ENCODE measurements at regions not wholly inside any gene's neighbourhood (a gene's known extent, or its start where the extent isn't known, plus 50 kb on each side); places are given as distances from the start of the nearest gene placed in this dataset.
A peak's percentile ranks its signal among the peaks of the same experiment; 100 is the strongest.
"Not testable (repeated sequence)": the region's sequence is repeated elsewhere in the genome, so short reads cannot be mapped to it uniquely, and the experiment has no call there.

DNA sequence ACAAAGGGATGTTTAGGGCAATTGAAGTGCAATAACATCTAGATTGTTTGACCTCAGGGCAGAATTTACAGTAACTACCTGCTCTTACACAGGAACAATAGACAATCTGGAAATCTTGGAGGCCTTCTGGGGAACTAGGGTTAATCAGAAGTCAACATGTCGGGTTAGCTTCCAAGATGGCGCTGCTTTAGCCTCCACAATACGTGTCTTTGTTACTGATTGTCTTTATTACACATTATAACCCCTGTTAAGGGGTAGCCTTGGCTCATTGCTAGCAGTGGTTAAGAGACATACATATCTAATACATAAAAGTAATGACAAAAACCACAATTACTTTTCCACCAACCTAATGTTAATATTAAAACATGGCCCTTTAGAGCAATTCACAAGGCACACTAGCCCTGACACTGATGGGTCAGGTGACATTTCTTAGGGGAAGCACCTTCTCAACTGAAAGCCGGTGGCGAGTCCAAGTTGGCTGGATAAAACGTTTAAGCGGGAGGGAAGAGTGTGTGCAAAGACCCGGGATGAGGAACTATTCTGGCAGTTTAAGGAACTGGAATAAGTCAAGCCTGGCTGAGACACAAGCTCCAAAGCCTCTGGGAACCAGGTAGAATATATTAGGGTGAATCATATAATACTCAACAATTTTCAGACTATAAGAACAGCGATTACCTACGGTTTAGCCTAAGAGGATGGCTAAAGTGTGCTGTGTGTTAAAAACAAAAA lies 236.9 kb downstream of the BCAS1 start:
- no peak for DNase-seq

DNA sequence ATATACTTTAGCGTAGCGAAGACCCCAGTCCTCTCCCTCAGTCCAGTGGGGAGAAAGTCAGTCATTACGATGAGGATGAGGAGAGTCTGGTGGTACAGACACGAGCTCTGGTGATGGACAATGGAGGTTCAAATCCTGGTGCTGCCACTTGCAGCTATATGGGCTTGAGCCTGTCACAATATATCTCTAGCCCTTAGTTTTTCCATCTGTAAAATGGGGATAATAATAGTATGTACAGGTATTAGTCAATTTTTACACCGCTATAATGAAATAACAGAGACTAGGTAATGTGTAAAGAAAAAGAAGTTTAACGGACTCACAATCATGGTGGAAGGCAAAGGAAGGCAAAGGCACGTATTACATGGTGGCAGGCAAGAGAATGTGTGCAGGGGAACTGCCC lies 237.9 kb downstream of the BCAS1 start:
- DNase-seq, result no peak

DNA sequence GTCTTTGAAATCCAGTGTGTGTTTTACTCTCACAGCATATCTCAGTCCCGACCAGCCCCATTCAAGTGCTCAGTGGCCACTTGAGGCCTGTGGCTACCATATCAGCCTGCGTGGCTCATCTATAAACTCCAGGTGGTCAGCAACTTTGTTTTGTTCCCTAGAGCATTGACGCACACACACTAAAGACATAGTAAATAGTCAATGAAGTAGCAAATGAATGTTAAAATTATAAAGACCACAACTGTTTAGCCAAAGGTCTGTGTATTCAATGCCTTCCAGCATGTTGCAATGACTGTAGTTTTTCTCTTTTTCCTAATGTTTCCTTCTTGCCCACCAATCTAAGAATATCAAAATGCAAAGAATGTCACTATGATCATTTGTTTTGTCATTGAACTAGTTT lies 238.2 kb upstream of the ZNF217 start:
- DNase-seq, result no peak

DNA sequence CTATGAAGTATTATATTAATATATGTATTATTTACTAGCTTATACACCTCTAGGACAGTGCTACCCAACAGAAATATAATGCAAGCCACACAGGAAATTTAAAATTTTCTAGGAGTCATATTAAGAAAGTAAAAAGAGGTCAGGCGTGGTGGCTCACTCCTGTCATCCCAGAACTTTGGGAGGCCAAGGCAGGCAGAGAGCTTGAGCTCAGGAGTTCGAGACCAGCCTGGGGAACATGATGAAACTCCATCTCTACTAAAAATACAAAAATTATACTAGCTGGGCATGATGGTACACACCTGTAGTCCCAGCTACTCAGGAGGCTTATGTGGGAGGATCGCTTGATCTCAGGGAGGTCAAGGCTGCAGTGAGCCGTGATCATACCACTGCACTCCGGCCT lies 237.6 kb upstream of the ZNF217 start:
- DNase-seq, result no peak

DNA sequence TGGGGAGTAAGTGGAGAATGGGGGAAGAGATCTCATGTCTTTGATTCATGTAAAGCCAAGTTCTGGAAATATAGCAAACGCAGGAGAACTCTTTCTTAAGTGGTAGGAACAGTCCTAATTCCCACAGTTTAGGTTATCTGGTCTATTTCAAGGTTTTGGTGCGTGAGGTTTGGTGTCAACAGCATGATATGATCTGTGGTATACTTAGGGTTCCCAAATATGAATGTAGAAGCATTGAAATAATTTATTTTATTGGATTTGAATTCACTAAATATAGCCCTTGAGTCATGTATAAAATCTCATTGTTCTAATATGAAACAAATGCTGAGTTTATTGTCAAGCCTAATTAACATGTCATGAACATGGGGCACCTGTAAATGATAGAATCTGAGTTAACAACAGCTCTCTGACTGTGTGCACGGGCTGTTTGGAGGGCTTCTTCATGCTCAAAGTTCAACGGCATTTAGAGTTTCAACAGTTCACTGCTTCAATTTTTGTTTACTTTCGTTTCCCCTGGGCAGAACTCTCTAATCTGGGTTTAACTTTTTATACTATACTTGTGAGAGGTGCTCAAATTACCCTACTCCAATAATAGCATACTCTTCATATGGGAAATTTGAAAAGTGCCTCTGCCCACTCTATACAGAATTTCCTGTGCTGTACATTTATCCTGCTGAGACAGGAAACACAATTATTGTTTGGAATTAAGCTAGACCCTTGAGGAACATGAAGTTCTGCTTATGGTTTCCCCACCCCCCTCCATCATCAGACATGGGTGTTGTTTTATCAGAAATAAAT lies 236.3 kb upstream of the ZNF217 start:
- peak in 1 of 2 donors; percentile 26 for DNase-seq

DNA sequence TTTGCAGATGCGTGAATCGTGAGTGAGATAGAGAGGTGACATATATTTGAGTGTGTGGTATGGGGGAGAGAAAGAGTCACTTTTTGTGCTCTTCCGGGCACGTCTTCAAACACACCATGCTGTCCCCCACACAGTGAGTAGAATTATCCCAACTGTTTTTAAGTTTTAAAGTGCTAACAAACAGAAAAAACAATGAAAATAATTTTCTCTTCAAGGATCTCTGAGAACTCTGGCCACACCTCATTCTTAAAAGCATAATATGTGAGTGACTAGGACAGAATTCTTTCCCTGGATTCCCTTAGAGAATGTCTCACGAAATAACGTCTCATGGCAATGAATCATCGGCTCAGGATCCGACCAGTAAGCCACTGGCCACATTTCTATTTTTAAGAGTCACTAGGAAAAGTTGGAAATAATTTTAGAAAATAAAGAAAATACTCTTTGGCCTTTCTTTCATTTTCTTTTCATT lies 235.7 kb upstream of the ZNF217 start:
- no peak for DNase-seq

DNA sequence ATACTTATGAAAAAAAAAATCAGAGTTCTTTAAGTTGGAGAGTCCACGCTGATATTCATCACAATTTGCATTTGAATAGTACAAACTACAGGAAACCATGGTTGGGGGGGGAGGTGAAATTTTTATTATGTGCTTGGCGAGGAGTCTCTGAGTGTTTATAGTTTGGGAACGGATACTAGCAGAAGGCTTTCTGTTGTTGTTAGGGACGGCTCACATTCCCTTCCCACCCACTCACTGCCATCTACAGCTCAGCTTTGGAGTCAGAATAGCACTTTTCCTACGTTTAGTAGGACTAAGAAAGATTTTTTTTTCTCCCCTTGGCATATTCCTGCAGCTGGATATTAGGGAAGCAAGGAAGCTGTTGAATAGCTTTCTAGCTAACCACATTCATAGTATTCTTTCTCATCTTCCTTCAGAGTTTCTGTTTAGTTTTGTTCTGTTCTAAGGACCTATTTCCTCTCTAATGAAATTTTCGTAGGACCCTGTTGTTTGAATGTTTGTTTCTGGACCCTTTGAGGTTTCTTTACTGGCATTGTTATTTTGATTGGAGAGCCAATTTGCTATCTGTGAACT lies 235.1 kb upstream of the ZNF217 start:
- peak in 1 of 2 donors; percentile 26 for DNase-seq

DNA sequence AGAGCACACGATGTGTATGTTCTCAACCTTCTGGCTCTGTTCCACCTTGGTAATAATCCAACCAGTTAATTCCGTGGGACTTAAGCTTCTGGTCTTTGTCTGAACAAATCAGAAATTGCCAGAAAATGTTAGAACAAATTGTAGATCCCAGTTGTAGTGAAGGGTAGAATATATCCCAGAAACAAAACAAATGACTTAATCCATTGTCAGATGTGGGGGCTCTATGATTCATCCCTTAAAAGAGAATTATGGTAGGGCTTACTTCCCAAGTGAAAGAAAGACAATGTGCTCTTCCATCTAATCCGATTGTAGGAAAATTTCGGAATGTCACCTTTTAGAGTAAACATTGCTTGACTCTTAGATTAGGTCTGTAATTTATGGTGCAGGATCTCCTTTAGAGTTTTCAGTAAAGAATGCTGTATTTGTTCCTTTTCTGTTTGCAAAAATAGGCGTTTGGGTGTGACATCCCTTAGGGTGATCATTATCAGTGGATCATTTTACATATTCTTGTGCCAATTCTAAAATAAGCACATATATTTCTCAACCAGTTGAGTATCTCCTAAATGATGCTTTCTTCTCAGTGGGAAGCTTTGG lies 234.5 kb upstream of the ZNF217 start:
- DNase-seq, result no peak

DNA sequence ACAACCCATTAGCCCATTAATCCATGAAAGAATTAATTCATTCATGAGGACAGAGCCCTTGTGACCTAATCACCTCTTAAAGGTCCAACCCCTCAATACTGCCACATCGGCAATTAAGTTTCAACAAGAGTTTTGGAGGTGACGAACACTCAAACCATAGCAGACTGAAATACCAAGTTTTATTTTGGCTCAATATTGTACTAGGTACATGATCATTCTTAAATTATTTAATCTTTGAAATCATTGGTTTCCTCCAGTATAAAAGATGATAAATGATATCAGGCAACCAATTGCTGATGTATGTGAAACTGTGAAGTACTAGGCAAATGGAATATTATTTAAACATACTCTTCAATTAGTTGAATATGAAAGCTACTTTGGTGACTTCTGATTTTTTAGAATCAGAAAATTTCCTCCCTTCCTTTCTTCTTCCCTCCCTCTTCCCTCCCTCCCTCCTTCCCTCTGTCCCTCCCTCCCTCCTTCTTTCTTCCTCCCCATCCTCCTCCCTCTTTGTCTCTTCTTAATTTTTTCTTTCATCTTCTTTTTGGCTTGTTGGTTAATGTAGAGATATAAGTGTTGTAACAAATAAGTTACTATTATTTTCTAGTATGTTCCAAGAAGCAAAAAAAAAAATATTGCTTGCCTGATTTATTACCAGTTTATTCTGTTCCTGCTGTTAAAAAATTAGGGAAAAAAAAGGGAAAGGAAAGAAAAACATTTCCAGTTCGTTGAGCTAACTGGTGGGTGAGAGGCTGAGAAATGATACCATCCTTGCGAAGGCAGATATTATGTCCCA lies 233.9 kb upstream of the ZNF217 start:
- DNase-seq, result no peak

DNA sequence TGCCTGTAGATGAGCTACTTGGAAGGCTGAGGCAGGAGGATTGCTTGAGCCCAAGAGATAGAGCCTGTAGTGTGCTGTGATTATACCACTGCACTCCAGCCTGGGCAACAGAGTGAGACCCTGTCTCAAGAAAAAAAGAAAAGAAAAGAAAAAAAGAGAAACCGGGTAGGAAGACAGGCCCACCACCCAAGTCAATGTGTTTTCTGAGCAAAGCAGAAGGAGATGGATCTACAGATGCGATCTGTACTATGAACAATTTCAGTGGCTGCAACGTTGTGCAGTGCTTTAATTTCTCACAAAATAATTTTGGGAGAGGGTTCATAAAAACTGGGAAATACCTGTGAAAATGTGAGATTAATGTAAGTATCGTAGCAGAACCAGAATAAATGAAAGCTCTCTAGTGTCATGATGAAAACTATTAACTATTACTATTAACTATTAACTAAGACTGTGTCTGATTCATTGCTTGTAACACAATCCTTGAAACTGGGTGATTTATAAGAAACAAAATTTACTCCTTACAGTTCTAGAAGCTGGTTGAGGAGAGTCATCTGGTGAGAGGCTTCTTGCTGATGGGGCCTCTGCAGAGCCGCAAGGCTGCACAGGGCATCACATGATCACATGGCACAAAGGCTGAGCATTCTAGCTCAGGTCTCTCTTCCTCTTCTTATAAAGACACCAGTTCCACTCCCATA lies 233.1 kb upstream of the ZNF217 start:
- no peak for DNase-seq

DNA sequence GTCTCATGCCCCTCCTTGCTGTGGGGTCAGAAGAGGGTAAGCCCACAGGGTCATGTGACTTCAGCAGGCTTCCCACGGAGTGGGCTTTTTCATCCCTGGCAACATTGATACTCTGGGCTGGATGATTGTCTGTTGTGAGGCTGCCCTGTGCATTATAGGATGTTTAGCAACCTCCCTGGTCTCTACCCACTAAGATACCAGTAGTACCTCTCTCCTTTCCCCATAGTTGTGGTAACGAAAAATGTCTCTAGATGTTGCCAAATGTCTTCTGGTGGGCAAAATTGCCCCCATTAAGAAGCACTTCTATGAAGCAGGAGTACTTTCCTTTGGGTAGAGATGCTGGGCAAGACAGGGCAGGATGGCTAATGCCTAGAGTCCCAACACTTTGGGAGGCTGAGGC lies 232.5 kb upstream of the ZNF217 start:
- DNase-seq, result no peak

DNA sequence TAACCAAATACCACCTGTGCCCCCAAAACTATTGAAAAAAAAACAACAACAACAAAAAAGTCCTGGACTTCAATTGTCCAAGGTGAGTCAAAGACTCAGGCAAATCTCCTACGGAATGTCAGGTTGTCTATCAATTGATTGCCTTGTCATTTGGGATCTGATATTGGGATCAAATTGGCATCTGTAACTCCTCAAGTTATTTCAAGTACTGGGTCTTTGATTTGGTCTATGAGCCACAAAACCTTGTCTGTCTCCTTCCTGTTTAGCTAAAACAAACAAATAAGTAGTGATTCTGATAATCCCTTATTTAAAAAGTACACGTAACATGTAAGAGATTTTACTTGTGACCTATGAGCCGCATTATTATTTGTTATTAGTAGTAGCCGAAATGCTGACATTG lies 231.6 kb upstream of the ZNF217 start:
- no peak for DNase-seq

DNA sequence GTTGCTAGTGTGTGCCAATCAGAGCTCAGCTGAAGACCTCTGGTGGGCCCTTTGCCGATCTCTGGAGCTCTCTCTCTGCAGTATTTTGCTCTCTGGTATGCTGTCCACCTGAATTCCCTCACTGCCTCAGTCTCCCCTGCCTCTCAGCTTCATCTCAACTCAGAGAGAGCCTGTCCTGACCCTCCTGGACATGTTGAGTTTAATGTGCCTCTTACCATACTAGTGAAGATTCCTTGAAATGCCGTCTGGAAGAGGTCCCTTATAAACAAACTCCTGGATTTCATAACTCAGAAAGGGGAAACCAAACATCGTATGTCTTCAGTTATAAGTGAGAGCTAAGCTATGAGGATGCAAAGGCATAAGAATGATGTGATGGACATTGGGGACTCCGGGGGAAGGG lies 231.1 kb upstream of the ZNF217 start:
- no peak for DNase-seq

DNA sequence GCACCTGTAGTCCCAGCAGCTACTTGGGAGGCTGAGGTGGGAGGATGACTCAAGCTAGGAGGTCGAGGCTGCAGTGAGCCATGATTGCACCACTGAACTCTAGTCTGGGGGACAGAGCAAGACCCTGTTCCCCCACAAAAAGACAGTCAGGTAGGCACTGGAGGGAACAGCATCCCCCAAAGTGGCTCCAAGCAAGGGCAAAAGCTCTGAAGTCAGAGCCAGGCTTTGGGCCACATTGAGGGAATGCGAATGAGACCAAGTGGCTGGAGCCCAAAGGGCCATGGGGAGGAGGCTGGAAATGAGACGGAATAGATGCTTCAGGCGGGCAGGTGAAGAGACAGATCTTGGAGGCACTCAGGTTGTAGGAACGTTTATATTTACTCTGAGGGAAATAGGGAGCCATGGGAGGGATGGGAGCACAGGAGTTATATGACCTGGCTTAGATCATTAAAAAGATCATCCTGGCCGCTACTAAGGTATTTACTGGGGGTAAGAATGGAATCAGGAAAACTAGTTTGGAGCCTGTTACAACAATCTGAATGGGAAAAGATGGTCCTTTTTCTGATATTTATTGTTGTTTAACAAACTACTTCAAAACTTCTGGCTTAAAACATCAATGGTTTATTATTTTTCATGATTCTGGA lies 229.6 kb upstream of the ZNF217 start:
- no peak for DNase-seq

DNA sequence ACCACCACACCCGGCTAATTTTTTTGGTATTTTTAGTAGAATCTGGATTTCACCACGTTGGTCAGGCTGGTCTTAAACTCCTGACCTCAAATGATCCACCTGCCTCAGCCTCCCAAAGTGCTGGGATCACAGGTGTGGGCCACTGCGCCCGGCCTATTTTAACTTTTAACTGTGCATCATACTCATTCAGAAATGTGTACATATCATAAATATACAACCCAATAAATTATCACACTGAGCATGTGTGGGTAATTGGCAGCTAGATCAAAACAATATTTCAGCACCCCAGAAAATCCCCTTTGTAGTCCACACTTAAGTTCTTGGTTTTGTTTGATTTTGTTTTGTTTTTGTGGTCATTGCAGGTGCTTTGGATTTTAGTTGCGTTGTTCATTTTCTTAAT lies 228.9 kb upstream of the ZNF217 start:
- no peak for DNase-seq

DNA sequence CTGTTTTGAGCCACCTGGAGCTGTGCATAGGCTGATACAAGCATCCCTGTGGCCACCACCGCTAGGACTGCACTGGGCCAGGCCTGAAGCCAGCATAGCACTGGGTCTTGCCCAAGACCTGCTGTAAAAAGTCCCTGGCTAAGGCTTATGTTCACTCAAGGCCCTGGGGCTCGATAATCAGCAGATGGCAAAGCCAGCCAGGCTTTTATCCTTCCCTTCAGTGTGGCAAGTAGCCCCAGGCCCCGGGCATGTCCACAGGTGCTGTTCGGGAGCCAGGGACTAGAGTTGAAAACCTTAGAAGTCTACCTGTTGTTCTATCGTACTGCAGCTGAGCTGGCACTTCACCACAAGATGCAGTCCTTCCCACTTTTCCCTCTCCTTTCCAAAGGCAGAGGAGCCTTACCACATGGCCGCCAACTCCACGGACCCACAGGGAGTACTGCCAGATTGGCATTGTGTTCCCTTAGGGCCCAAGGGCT lies 226.4 kb upstream of the ZNF217 start:
- no peak for DNase-seq

DNA sequence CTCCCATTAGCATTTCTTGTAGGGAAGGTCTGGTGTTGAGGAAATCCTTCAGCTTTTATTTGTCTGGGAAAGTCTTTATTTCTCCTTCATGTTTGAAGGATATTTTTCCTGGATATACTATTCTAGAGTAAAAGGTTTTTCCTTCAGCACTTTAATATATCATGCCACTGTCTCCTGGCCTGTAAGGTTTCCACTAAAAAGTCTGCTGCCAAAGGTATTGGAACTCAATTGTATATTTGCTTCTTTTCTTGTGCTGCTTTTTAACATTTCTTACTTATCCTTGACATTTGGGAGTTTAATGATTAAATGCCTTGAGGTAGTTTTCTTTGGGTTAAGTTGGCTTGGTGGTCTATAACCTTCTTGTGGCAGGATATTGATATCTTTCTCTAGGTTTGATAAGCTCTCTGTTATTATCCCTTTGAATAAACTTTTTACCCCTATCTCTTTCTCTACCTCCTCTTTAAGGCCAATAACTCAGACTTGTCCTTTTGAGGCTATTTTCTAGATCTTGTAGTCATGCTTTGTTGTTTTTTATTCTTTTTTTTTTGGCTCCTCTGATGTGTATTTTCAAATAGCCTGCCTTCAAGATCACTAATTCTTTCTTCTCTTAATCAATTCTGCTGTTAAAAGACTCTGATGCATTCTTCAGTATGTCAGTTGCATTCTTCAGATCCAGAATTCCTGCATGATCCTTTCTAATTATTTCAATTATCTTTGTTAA lies 225.0 kb upstream of the ZNF217 start:
- no peak for DNase-seq

DNA sequence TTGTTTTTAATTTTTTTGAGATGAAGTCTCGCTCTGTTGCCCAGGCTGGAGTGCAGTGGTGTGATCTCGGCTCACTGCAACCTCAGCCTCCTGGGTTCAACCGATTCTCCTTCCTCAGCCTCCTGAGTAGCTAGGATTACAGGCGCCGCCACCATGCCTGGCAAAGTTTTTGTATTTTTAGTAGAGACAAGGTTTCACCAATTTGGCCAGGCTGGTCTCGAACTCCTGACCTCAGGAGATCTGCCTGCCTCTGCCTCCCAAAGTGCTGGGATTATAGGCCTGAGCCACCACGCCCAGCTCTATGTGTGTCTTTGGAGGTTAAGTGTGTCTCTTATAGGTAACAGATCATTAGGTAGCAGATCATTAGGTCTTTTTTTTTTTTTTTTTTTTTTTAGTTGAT lies 223.9 kb upstream of the ZNF217 start:
- not testable (repeated sequence) for DNase-seq

DNA sequence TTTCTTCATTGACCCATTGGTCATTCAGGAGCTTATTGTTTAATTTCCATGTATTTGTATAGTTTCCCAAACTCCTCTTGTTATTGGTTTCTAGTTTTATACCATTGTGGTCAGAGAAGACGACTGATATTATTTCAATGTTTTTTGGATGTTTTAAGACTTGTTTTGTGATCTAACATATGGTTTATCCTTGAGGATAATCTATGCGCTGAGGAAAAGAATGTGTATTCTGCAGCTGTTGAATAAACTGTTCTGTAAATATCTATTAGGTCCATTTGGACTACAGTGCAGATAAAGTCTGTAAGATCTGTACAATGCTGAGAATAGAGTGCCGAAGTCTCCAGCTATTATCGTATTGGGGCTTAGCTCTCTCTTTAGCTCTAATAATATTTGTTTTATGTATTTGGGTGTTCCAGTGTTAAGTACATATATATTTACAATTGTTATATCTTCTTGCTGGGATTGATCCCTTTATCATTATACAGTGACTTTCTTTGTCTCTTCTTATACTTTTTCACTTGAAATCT lies 223.3 kb upstream of the ZNF217 start:
- no peak for DNase-seq

DNA sequence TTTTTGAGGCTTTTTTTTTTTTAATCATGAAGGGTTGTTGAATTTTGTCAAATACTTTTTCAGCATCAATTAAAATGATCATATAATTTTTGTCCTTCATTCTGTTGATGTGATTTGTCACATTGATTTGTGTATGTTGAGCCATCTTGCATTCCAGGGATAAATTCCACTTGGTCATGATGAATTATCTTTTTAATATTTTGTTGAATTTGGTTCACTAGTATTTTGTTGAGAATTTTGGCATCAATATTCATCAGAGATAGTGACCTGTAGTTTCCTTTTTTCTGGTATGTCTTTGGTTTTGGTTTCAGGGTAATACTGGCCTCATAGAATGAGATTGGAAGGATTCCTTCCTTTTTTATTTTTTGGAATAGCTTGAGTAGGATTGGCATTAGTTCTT lies 221.9 kb upstream of the ZNF217 start:
- DNase-seq, result no peak

DNA sequence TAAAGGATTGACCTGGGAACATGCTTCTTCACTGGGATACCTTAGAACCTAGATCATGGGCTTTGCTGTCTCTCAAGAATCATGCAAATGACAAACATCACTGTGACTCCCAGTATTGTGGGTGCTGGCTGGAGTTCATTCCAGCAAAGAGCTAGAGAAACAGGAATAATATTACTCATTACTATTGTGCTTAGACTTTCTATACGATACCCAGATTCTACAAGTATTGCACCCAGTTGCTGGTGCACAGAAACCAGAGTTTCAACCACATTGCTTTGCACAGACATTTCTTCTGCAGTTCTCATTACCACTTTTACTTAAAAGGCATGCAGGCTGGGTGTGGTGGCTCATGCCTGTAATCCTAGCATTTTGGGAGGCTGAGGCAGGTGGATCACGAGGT lies 220.4 kb upstream of the ZNF217 start:
- DNase-seq, result no peak
